B cell (primary cell): ENCODE measurements at regions not wholly inside any gene's neighbourhood (a gene's known extent, or its start where the extent isn't known, plus 50 kb on each side); places are given as distances from the start of the nearest gene placed in this dataset.

Source experiments
- ATAC-seq: fragments of 200-7000 bp; cut with Tn5 transposase; one replicate; pipeline ENCODE4 v1.10.0; 2021; ENCODE audit warnings: low read depth, mild to moderate bottlenecking, moderate number of reproducible peaks, moderate library complexity
- CTCF ChIA-PET: fragments of 350-600 bp; sonication (Branson Sonifier 250); formaldehyde crosslinking; loops from one replicate; lab custom pipeline; 2021; ENCODE audit warnings: antibody characterized with exemption, inconsistent platforms; lab: Charles Lee
- POLR2A ChIA-PET: fragments of 350-600 bp; sonication (Branson Sonifier 250); formaldehyde crosslinking; loops from one replicate; lab custom pipeline; 2021; ENCODE audit warnings: antibody characterized with exemption; lab: Charles Lee
- DNase-seq: peaks from one replicate; pipeline ENCODE4 v3.0.0; 2013
- H2AFZ ChIP-seq: 2 replicates; pipeline ENCODE4 v1.6.1; 2012; ENCODE audit warnings: mild to moderate bottlenecking, low read depth, low read length; ENCODE audit not compliant: insufficient read depth, poor library complexity, severe bottlenecking
- H3K27ac ChIP-seq, 2 donors: 1 replicate in 1 of 2; 2 replicates in 1 of 2; pipeline ENCODE4 v1.5.1; 2012 to 2013; ENCODE audit warnings: low read length in 2 of 2, mild to moderate bottlenecking in 2 of 2, moderate library complexity in 1 of 2
- H3K27me3 ChIP-seq, 4 experiments: fragments of 200-600 bp in 1 of 4; sonication (generic) in 1 of 4; replicated peaks in 1 of 4; 1 replicate in 2 of 4; 2 replicates in 2 of 4; pipeline versions ENCODE4 v1.6.1 to v1.7.0; 2013 to 2016; ENCODE audit warnings: low read length in 3 of 4, mild to moderate bottlenecking in 2 of 4, mixed read lengths in 1 of 4, moderate library complexity in 1 of 4; ENCODE audit not compliant: insufficient read depth in 4 of 4, control insufficient read depth in 3 of 4; ENCODE audit errors: control extremely low read depth in 1 of 4
- H3K36me3 ChIP-seq, 2 experiments: replicated peaks in 1 of 2; 1 replicate in 1 of 2; 2 replicates in 1 of 2; pipeline versions ENCODE4 v1.6.1 to v1.7.1; 2013; ENCODE audit warnings: low read length in 1 of 2; ENCODE audit not compliant: insufficient read depth in 2 of 2, control insufficient read depth in 1 of 2; ENCODE audit errors: control extremely low read depth in 1 of 2, extremely low read depth in 1 of 2
- H3K4me1 ChIP-seq, 2 donors: fragments of 200-600 bp in 1 of 2; sonication (generic) in 1 of 2; 1 replicate in 1 of 2; 2 replicates in 1 of 2; pipeline versions ENCODE4 v1.5.1 to v1.6.1; 2013 to 2017; ENCODE audit warnings: low read length in 2 of 2; ENCODE audit not compliant: control insufficient read depth in 2 of 2, insufficient read depth in 2 of 2
- H3K4me2 ChIP-seq: replicated peaks from 2 replicates; pipeline ENCODE3; 2012; ENCODE audit warnings: mild to moderate bottlenecking, low read depth, low read length; ENCODE audit not compliant: poor library complexity, severe bottlenecking
- H3K4me3 ChIP-seq, 5 experiments: fragments of 200-600 bp in 1 of 5; sonication (generic) in 1 of 5; 1 replicate in 3 of 5; 2 replicates in 2 of 5; pipeline versions ENCODE4 v1.5.1 to v1.7.0; 2011 to 2016; ENCODE audit warnings: low read length in 4 of 5, mild to moderate bottlenecking in 4 of 5, low read depth in 2 of 5, control low read depth in 1 of 5, moderate library complexity in 1 of 5; ENCODE audit not compliant: insufficient read depth in 1 of 5; ENCODE audit errors: control extremely low read depth in 1 of 5, extremely low read depth in 1 of 5
- H3K79me2 ChIP-seq: fragments of 200-600 bp; sonication (generic); one replicate; pipeline ENCODE4 v1.6.0; 2016; ENCODE audit warnings: low read length; ENCODE audit not compliant: control insufficient read depth, insufficient read depth
- H3K9ac ChIP-seq: fragments of 200-600 bp; sonication (generic); 2 replicates; pipeline ENCODE4 v1.6.1; 2017; ENCODE audit warnings: mild to moderate bottlenecking, low read length, moderate library complexity
- H3K9me3 ChIP-seq, 3 donors: one replicate each; pipeline versions ENCODE4 v1.6.1 to v1.7.1; 2013; ENCODE audit warnings: low read length in 2 of 3; ENCODE audit not compliant: control insufficient read depth in 2 of 3, insufficient read depth in 1 of 3; ENCODE audit errors: control extremely low read depth in 1 of 3
- H4K20me1 ChIP-seq: 2 replicates; pipeline ENCODE4 v1.6.0; 2012; ENCODE audit warnings: mild to moderate bottlenecking, low read length; ENCODE audit not compliant: insufficient read depth, control insufficient read depth, poor library complexity, severe bottlenecking
- H3K27ac Mint-ChIP-seq: one replicate; pipeline ENCODE4 v1.8.0; 2021; ENCODE audit warnings: mixed read lengths
- H3K27me3 Mint-ChIP-seq: one replicate; pipeline ENCODE4 v1.8.0; 2021; ENCODE audit warnings: mixed read lengths
- H3K4me1 Mint-ChIP-seq: one replicate; pipeline ENCODE4 v1.8.0; 2021; ENCODE audit warnings: mixed read lengths
- H3K4me3 Mint-ChIP-seq: one replicate; pipeline ENCODE4 v1.8.0; 2021; ENCODE audit warnings: mixed read lengths
- H3K9me3 Mint-ChIP-seq: one replicate; pipeline ENCODE4 v1.8.0; 2022; ENCODE audit warnings: mixed read lengths; ENCODE audit not compliant: insufficient read depth
- CTCF ChIP-seq: fragments of 200-600 bp; IDR thresholded peaks from one replicate; pipeline ENCODE4 v1.8.0; 2022; ENCODE audit warnings: antibody characterized with exemption, mild to moderate bottlenecking
- EZH2 ChIP-seq: IDR thresholded peaks from 2 replicates; pipeline ENCODE4 v1.6.1; 2012; ENCODE audit warnings: borderline replicate concordance, low read depth, mild to moderate bottlenecking, moderate library complexity, low read length; ENCODE audit not compliant: insufficient read depth, poor library complexity, severe bottlenecking
- intact Hi-C: fragments of 100-400 bp; cut with micrococcal nuclease; formaldehyde crosslinking; loops from one replicate; pipeline ENCODE4 v1.10.0; 2022

GRCh38 chr7:124310934-124311390, 278.1 kb upstream of the TMEM229A start:
- H3K4me3 ChIP-seq = no peak overlapping the region
- intact Hi-C loops = no loop called here
- no peak for ATAC-seq

GRCh38 chr7:124308384-124308783, 275.5 kb upstream of the TMEM229A start:
- no peak for TF ChIP-seq EZH2
- no peak for TF ChIP-seq CTCF

More at GRCh38 chr7:124310934-124311390, 278.1 kb upstream of the TMEM229A start:
- H3K4me1 ChIP-seq = no peaks in the 10 kb centered on the region
- Mint-ChIP-seq H3K27ac (no peak overlapping the region), H3K9me3 (peaks cover 5% of the 10 kb centered on the region), H3K4me3 (no peak overlapping the region), H3K27me3 (no peaks in the 10 kb centered on the region), H3K4me1 (no peaks in the 10 kb centered on the region)
- H3K4me2 ChIP-seq = no peak overlapping the region
- H3K27me3 ChIP-seq = no peaks in the 10 kb centered on the region
- H3K9me3 ChIP-seq = no peaks in the 10 kb centered on the region
- no peaks in the 10 kb centered on the region for H3K36me3 ChIP-seq
- H3K27ac ChIP-seq = no peak overlapping the region
- ChIA-PET POLR2A (no interaction called here), CTCF (no interaction called here)
- peak; percentile 2 for DNase-seq
- H4K20me1 ChIP-seq = no peaks in the 10 kb centered on the region
- H3K9ac ChIP-seq = no peak overlapping the region
- no peak overlapping the region for H2AFZ ChIP-seq
- TF ChIP-seq EZH2 = no peak
- no peak for TF ChIP-seq CTCF
- H3K79me2 ChIP-seq = no peaks in the 10 kb centered on the region

More at GRCh38 chr7:124308384-124308783, 275.5 kb upstream of the TMEM229A start:
- Histone ChIP-seq H2AFZ (no peak overlapping the region), H3K4me3 (no peak overlapping the region), H3K4me1 (no peaks in the 10 kb centered on the region), H3K36me3 (no peaks in the 10 kb centered on the region), H4K20me1 (no peaks in the 10 kb centered on the region), H3K79me2 (no peaks in the 10 kb centered on the region), H3K9ac (no peak overlapping the region), H3K9me3 (peaks cover 0 to 3% (median 0%) of the 10 kb centered on the region in 3 donors), H3K27ac (no peak overlapping the region), H3K27me3 (no peaks in the 10 kb centered on the region), H3K4me2 (no peak overlapping the region)
- CTCF ChIA-PET = no interaction called here
- ATAC-seq (no peak), DNase-seq (no peak)
- H3K27me3 Mint-ChIP-seq = no peaks in the 10 kb centered on the region
- intact Hi-C loops = no loop called here
- no peaks in the 10 kb centered on the region for H3K4me1 Mint-ChIP-seq
- no peak overlapping the region for H3K27ac Mint-ChIP-seq
- peaks cover 5% of the 10 kb centered on the region for H3K9me3 Mint-ChIP-seq
- H3K4me3 Mint-ChIP-seq = no peak overlapping the region
- POLR2A ChIA-PET = no interaction called here
